Brain microvascular endothelial cell (primary cell): ENCODE measurements at regions not wholly inside any gene's neighbourhood (a gene's known extent, or its start where the extent isn't known, plus 50 kb on each side); places are given as distances from the start of the nearest gene placed in this dataset.

Experiments used
- DNase-seq: peaks from one replicate; pipeline ENCODE4 v3.0.0-alpha.2; 2020
- H3K27ac ChIP-seq: fragments of 250-450 bp; sonication (Bioruptor Pico); 2 replicates; pipeline ENCODE4 v1.5.1; 2020; ENCODE audit warnings: mild to moderate bottlenecking, moderate library complexity
- H3K27me3 ChIP-seq: fragments of 250-450 bp; sonication (Bioruptor Pico); replicated peaks from 2 replicates; pipeline ENCODE4 v1.5.1; 2020; ENCODE audit warnings: mild to moderate bottlenecking
- H3K36me3 ChIP-seq: fragments of 250-450 bp; sonication (Bioruptor Pico); replicated peaks from 2 replicates; pipeline ENCODE4 v1.5.1; 2020; ENCODE audit warnings: mild to moderate bottlenecking
- H3K4me3 ChIP-seq: 2 replicates; pipeline ENCODE4 v1.5.1; 2011; ENCODE audit warnings: low read depth, mild to moderate bottlenecking, control low read depth, low read length, moderate library complexity
- in situ Hi-C: cut with HindIII; loops from 2 replicates; pipeline ENCODE4 v1.10.0; 2017; ENCODE audit warnings: low sequenced_read_pairs, low pct_ligation_motif_present
- TF ChIP-seq, protein P1 (sequence below): IDR thresholded peaks from 2 replicates; pipeline ENCODE4 v1.5.1; 2011; ENCODE audit warnings: low read depth, mild to moderate bottlenecking, moderate library complexity, low read length, control low read depth, inconsistent platforms; ENCODE audit errors: missing control alignments

DNA sequence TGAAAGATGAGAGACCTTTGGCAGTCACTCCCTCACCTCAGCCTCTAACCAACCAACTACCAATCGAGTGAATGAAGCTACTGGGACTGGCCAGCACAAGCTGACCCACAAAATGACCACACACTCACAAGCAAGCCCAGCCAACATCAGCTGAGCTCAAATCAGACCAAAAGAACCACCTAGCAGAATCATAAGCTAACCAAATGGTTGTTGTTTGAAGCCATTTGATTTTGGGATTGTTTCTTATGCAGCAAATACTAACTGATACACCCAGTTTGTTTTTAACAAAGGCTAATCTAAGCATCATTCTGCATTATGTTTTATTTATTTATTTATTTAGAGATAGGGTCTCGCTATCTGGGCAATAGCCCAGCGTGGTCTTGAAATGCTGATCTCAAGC is 310.4 kb downstream of the SETD4 start:
- TF ChIP-seq, protein P1, sequence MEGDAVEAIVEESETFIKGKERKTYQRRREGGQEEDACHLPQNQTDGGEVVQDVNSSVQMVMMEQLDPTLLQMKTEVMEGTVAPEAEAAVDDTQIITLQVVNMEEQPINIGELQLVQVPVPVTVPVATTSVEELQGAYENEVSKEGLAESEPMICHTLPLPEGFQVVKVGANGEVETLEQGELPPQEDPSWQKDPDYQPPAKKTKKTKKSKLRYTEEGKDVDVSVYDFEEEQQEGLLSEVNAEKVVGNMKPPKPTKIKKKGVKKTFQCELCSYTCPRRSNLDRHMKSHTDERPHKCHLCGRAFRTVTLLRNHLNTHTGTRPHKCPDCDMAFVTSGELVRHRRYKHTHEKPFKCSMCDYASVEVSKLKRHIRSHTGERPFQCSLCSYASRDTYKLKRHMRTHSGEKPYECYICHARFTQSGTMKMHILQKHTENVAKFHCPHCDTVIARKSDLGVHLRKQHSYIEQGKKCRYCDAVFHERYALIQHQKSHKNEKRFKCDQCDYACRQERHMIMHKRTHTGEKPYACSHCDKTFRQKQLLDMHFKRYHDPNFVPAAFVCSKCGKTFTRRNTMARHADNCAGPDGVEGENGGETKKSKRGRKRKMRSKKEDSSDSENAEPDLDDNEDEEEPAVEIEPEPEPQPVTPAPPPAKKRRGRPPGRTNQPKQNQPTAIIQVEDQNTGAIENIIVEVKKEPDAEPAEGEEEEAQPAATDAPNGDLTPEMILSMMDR, result no peak
- in situ Hi-C loops, result no loop called here
- Histone ChIP-seq H3K27me3 (no peaks in the 10 kb centered on the region), H3K27ac (no peak overlapping the region), H3K4me3 (no peak overlapping the region), H3K36me3 (no peaks in the 10 kb centered on the region)
- no peak for DNase-seq

DNA sequence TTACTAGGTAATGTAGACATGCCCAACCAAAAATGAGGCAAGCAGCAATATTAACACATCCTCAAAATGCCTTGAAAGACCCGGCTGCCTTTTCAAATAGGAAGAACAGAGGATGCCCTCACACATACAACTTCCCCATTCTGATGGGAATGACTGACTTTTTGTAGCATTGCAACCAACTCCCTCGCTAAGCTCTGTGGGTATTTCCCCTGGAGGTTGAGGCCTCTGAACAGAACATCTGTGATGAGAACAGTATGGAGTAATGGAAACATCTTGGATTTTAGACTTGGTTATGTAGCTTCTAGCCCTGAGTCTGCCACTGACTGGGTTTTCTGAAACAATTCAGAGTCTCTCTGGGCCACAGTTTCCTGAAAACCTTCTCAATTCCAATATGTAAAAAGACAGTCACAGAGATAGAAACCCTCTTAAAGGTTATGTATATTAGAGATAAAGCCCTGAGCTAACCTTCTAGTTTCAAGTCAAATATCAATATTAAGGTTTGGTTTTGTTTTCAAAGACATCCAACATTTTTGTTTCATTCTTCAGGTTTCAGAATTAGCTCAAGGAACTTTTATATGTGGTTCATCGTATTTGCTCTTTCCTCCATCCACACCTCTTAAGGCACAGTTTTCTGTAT is 311.5 kb downstream of the SETD4 start:
- TF ChIP-seq, protein P1, result no peak
- Histone ChIP-seq H3K36me3 (no peaks in the 10 kb centered on the region), H3K4me3 (no peak overlapping the region), H3K27ac (no peak overlapping the region), H3K27me3 (no peaks in the 10 kb centered on the region)
- no peak for DNase-seq
- in situ Hi-C loops, result no loop called here

DNA sequence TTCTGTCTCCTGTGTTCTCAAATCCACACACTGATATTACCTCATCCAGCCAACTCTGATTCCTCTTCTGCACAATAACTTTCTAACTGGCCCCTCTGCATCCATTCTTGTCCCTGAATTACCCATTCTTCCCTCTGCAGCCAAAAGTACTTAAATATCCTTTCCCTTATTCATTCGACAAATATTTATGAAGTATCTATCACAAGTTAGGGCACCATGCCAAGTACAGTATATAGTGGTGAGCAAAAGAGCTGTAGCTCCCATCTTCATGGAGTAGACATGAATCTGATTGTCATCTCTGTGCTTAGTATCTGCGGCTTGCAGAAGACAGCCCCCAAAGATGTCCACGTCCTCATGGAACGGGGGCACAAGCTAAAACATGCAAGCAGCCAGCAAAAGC is 316.8 kb downstream of the SETD4 start:
- peak; percentile 9 for DNase-seq
- TF ChIP-seq, protein P1, result no peak
- Histone ChIP-seq H3K27me3 (no peaks in the 10 kb centered on the region), H3K27ac (no peak overlapping the region), H3K36me3 (no peaks in the 10 kb centered on the region), H3K4me3 (no peak overlapping the region)
- in situ Hi-C loops, result no loop called here

DNA sequence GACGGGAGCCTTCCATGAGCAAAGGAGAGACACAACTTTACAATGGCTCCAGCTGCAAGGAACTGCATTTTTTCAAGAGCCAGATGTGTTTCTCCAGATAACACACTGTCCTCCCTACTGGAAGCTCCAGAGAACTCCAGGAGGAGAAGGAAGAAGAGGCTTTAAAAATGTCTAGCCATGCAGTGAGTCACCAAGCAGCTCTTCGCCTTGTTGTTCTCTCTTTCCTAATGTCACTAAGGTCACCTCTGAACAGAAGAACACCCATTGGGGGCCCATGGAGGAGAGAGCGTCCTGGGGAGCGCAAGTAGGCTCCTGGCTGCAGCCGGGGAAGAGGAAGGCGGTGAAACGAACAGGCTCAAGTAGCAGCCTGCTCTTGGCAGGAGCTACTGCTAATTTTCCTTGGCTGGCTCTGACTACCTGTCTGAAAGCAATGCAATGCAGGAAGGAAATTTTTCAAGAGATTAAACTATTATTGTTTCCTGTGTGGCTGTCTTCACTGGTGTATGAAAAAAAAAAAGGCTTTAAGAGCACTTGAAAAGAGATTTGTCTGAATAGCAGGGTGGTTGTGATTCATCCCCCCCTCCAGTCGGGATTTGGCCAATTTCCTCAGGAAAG is 321.9 kb downstream of the SETD4 start:
- no peak overlapping the region for H3K4me3 ChIP-seq
- in situ Hi-C loops, result no loop called here
- TF ChIP-seq, protein P1, result no peak
- no peak overlapping the region for H3K27ac ChIP-seq
- H3K36me3 ChIP-seq, result no peaks in the 10 kb centered on the region
- peak; percentile 46 for DNase-seq
- no peaks in the 10 kb centered on the region for H3K27me3 ChIP-seq

DNA sequence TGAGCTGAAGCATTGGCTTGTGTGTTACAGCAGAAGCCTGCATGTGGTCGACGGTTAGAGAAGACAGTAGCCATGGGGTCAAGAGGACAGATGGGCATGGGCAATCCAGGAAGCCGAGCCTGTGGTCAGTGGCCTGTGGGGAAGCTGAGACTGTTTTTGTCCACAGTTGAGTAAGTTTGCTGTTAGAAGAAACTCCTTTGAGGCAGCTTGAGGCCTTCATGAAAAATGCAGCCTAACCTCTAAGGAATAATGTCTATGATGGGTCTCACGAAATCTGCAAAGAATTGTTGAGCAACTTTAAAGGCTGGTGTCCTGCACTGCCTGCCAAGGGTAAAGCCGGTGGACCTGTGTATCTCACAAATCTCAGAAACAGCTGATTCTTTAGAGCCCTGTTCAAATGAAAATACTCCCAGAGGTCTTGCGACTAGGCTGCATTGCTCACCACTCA is 322.4 kb downstream of the SETD4 start:
- TF ChIP-seq, protein P1, result no peak
- in situ Hi-C loops, result no loop called here
- Histone ChIP-seq H3K27me3 (no peaks in the 10 kb centered on the region), H3K4me3 (no peak overlapping the region), H3K27ac (no peak overlapping the region), H3K36me3 (no peaks in the 10 kb centered on the region)
- DNase-seq, result peak; percentile 25
